ENCODE measurements at regions not wholly inside any gene's neighbourhood (a gene's known extent, or its start where the extent isn't known, plus 50 kb on each side); places are given as distances from the start of the nearest gene placed in this dataset.

DNA sequence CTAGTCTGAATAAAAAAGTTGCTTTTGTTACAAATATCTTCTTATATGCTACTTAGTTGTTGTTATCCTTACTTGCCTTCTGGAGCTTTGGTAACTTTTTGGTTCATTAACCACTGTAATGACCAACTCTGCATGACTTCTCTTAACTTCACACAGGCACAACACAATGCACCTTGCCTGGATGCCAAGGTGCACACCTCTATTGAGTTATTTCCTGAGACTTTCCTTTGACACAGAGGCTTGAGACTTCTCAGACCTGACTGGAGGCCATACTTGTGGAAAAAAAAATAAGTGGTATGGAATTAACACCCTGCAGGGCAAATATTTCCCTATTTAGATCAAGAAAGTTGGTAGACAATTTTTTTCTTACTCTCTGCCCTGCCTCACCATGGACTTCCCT lies 1925.6 kb downstream of the EFNA5 start:
- ATAC-seq (ENCODE audit: low read depth), result no peak
- Mint-ChIP-seq H3K4me3 (no peak overlapping the region), H3K27me3 (no peaks in the 10 kb centered on the region), H3K9me3 (peaks cover 5% of the 10 kb centered on the region), H3K27ac (no peak overlapping the region), H3K36me3 (ENCODE audit: low read depth) (no peaks in the 10 kb centered on the region), H3K4me1 (no peaks in the 10 kb centered on the region)
- TF ChIP-seq, protein P1, sequence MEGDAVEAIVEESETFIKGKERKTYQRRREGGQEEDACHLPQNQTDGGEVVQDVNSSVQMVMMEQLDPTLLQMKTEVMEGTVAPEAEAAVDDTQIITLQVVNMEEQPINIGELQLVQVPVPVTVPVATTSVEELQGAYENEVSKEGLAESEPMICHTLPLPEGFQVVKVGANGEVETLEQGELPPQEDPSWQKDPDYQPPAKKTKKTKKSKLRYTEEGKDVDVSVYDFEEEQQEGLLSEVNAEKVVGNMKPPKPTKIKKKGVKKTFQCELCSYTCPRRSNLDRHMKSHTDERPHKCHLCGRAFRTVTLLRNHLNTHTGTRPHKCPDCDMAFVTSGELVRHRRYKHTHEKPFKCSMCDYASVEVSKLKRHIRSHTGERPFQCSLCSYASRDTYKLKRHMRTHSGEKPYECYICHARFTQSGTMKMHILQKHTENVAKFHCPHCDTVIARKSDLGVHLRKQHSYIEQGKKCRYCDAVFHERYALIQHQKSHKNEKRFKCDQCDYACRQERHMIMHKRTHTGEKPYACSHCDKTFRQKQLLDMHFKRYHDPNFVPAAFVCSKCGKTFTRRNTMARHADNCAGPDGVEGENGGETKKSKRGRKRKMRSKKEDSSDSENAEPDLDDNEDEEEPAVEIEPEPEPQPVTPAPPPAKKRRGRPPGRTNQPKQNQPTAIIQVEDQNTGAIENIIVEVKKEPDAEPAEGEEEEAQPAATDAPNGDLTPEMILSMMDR (IDR thresholded peaks at IDR 0.05), result no peak
- ChIA-PET CTCF (no interaction called here), POLR2A (no interaction called here)
- DNase-seq, result no peak
- intact Hi-C loops (cut with micrococcal nuclease), result no loop called here

DNA sequence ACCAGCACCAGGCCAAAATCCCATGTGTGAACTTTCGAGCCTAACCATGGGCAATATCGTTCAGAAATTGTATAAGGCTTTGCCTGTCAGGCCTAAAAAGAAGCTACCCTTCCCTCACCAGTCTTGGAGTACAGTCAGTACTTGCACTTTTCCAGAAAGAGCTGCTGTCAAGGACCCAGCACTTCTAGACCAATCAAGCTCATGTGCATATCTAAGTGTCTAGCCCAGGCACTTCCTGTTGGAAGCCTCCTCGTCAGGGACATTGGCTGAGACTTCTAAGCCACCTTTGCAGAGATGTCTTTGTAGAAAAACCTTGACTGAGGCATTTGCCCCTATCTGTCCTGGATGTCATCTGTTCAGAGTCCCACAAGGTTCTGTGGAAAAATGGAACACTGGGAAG lies 1930.5 kb downstream of the EFNA5 start:
- TF ChIP-seq, protein P1 (IDR thresholded peaks at IDR 0.05), result no peak
- Mint-ChIP-seq H3K36me3 (ENCODE audit: low read depth) (no peaks in the 10 kb centered on the region), H3K9me3 (peaks cover 2% of the 10 kb centered on the region), H3K27me3 (no peaks in the 10 kb centered on the region), H3K4me3 (no peak overlapping the region), H3K4me1 (no peaks in the 10 kb centered on the region), H3K27ac (no peak overlapping the region)
- DNase-seq (no peak), ATAC-seq (ENCODE audit: low read depth) (no peak)
- POLR2A ChIA-PET, result no interaction called here
- CTCF ChIA-PET, result no interaction called here
- intact Hi-C loops (cut with micrococcal nuclease), result no loop called here

DNA sequence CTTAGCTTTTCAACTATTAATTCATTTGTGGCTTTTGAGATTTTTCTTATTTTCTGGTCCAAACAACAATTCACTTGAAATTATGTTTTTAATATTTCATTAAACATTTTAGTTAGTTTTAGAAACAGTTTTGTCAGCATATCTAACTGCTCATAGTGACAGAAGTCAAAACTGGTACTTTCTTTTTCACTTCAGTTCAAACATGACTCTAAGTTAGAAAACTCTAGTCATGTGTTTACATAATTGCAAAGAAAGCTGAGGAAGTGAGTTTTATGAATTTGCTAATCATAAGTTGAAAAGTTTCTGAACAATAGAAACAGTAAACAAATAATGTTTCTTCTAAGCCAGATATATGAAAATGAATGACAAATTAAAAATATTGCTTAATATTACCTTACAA lies 1931.0 kb downstream of the EFNA5 start:
- intact Hi-C loops (cut with micrococcal nuclease), result no loop called here
- H3K27ac Mint-ChIP-seq, result no peak overlapping the region
- no peak for ATAC-seq (ENCODE audit: low read depth)
- H3K9me3 Mint-ChIP-seq, result peaks cover 2% of the 10 kb centered on the region
- H3K4me1 Mint-ChIP-seq, result no peaks in the 10 kb centered on the region
- no peak for DNase-seq
- H3K4me3 Mint-ChIP-seq, result no peak overlapping the region
- TF ChIP-seq, protein P1 (IDR thresholded peaks at IDR 0.05), result no peak
- CTCF ChIA-PET, result no interaction called here
- H3K36me3 Mint-ChIP-seq (ENCODE audit: low read depth), result no peaks in the 10 kb centered on the region
- POLR2A ChIA-PET, result no interaction called here
- H3K27me3 Mint-ChIP-seq, result no peaks in the 10 kb centered on the region

DNA sequence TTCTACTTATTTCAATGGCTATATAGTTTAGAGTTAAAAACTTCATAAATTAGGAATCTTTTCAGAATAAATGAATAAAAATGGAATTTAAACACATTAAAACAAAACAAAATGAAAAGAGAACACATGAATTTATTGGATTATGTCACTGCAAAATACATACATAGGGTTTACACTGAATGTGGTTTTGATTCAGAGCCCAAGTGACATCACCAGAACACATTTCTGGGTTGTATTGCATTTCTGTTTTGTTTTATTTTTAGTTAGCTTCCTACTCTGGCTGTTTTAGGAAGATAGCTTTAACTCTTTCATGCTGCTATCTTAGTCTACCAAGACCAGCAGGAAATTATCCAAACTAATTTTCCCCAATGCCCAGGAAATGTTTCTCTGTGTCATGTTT lies 1935.0 kb downstream of the EFNA5 start:
- Mint-ChIP-seq H3K27ac (no peak overlapping the region), H3K27me3 (no peaks in the 10 kb centered on the region), H3K36me3 (ENCODE audit: low read depth) (no peaks in the 10 kb centered on the region), H3K9me3 (peaks cover 2% of the 10 kb centered on the region), H3K4me1 (no peaks in the 10 kb centered on the region), H3K4me3 (no peak overlapping the region)
- ATAC-seq (ENCODE audit: low read depth) (no peak), DNase-seq (no peak)
- intact Hi-C loops (cut with micrococcal nuclease), result no loop called here
- CTCF ChIA-PET, result no interaction called here
- POLR2A ChIA-PET, result no interaction called here
- TF ChIP-seq, protein P1 (IDR thresholded peaks at IDR 0.05), result no peak

DNA sequence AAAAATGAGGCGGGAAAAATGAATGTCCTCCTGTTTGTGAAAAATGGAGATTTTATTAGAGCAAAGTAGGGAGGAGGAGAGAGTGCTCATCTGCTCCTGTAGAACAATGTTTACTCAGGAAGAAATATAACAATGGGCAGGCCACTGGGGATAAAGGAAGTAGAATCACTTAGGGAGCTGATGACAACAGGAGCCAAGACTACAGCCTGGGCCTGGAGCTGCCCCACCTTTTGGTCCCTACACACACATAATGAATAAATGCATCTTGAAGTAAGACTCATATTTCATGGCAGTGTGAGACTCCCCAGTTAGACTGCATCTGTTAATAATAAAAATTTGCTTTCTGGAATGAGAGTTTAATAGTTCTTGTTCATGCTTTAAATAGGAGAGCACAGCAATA lies 1939.8 kb downstream of the EFNA5 start:
- H3K27me3 Mint-ChIP-seq, result no peaks in the 10 kb centered on the region
- ChIA-PET CTCF (no interaction called here), POLR2A (no interaction called here)
- intact Hi-C loops (cut with micrococcal nuclease), result no loop called here
- no peaks in the 10 kb centered on the region for H3K4me1 Mint-ChIP-seq
- DNase-seq (no peak), ATAC-seq (ENCODE audit: low read depth) (no peak)
- H3K4me3 Mint-ChIP-seq, result no peak overlapping the region
- TF ChIP-seq, protein P1 (IDR thresholded peaks at IDR 0.05), result no peak
- no peak overlapping the region for H3K27ac Mint-ChIP-seq
- H3K9me3 Mint-ChIP-seq, result no peaks in the 10 kb centered on the region
- no peaks in the 10 kb centered on the region for H3K36me3 Mint-ChIP-seq (ENCODE audit: low read depth)

Data from activated B cell treated with CpG ODN at 0.5 μM for 24 hours (primary cell).